CD4-positive, alpha-beta T cell treated with Interleukin-17A for 4 hours (primary cell): ENCODE measurements at regions not wholly inside any gene's neighbourhood (a gene's known extent, or its start where the extent isn't known, plus 50 kb on each side); places are given as distances from the start of the nearest gene placed in this dataset.

Experiments
- DNase-seq: peaks from one replicate; pipeline ENCODE4 v3.0.0-alpha.2; 2020; ENCODE audit warnings: mixed read lengths

GRCh38 chr9:134214386-134214765 is 50.0 kb upstream of the RNU6ATAC start:
- no peak for DNase-seq

- DNase-seq = no peak
Observed at GRCh38 chr9:134214766-134215419, 50.5 kb upstream of the RNU6ATAC start.

- DNase-seq = no peak
Observed at GRCh38 chr9:134215420-134215698, 51.0 kb upstream of the RNU6ATAC start.

GRCh38 chr9:134215699-134216448 is 51.5 kb upstream of the RNU6ATAC start:
- DNase-seq = no peak

- no peak for DNase-seq
Observed at GRCh38 chr9:134216449-134216951, 52.1 kb upstream of the RNU6ATAC start.

- no peak for DNase-seq
Observed at GRCh38 chr9:134216961-134217360, 52.6 kb upstream of the RNU6ATAC start.

GRCh38 chr9:134217431-134218210 is 53.3 kb upstream of the RNU6ATAC start:
- peak; percentile 11 for DNase-seq

- DNase-seq = no peak
Observed at GRCh38 chr9:134218230-134218629, 53.9 kb upstream of the RNU6ATAC start.

GRCh38 chr9:134219646-134220060 is 55.3 kb upstream of the RNU6ATAC start:
- no peak for DNase-seq

- DNase-seq = no peak
Observed at GRCh38 chr9:134220311-134220710, 55.9 kb upstream of the RNU6ATAC start.

GRCh38 chr9:134221273-134222017 is 57.1 kb upstream of the RNU6ATAC start:
- DNase-seq = no peak

GRCh38 chr9:134222018-134222573 is 57.7 kb upstream of the RNU6ATAC start:
- DNase-seq = no peak

GRCh38 chr9:134223091-134223490 is 58.7 kb upstream of the RNU6ATAC start:
- DNase-seq = no peak

- DNase-seq = no peak
Observed at GRCh38 chr9:134223591-134224122, 59.3 kb upstream of the RNU6ATAC start.

GRCh38 chr9:134224127-134224526 is 59.8 kb upstream of the RNU6ATAC start:
- DNase-seq = no peak

- DNase-seq = no peak
Observed at GRCh38 chr9:134224567-134225093, 60.3 kb upstream of the RNU6ATAC start.

- no peak for DNase-seq
Observed at GRCh38 chr9:134225186-134225585, 60.8 kb upstream of the RNU6ATAC start.

- no peak for DNase-seq
Observed at GRCh38 chr9:134225816-134226215, 61.5 kb upstream of the RNU6ATAC start.

GRCh38 chr9:134226221-134226930 is 62.0 kb upstream of the RNU6ATAC start:
- no peak for DNase-seq

- no peak for DNase-seq
Observed at GRCh38 chr9:134227451-134228411, 63.4 kb upstream of the RNU6ATAC start.
